Mesothelial cell of epicardium (in vitro differentiated cells): ENCODE measurements at regions not wholly inside any gene's neighbourhood (a gene's known extent, or its start where the extent isn't known, plus 50 kb on each side); places are given as distances from the start of the nearest gene placed in this dataset.

ENCODE experiments used
- DNase-seq, 2 experiments: peaks; one replicate each; pipeline ENCODE4 v3.0.0; 2021; ENCODE audit warnings: low spot score in 2 of 2; ENCODE audit not compliant: unreplicated experiment in 2 of 2
- H3K27ac Mint-ChIP-seq: 2 replicates; pipeline ENCODE4 v1.8.0; 2021; ENCODE audit warnings: mixed read lengths
- H3K27me3 Mint-ChIP-seq: 2 replicates; pipeline ENCODE4 v1.8.0; 2021; ENCODE audit warnings: low read depth, mixed read lengths
- H3K36me3 Mint-ChIP-seq: 2 replicates; pipeline ENCODE4 v1.8.0; 2021; ENCODE audit warnings: mixed read lengths
- H3K4me1 Mint-ChIP-seq: 2 replicates; pipeline ENCODE4 v1.8.0; 2021; ENCODE audit warnings: mixed read lengths
- H3K4me3 Mint-ChIP-seq: 2 replicates; pipeline ENCODE4 v1.8.0; 2021; ENCODE audit warnings: mild to moderate bottlenecking, moderate library complexity, mixed read lengths
- H3K9me3 Mint-ChIP-seq: 2 replicates; pipeline ENCODE4 v1.8.0; 2021; ENCODE audit warnings: mixed read lengths
- CTCF ChIP-seq: fragments of 200-600 bp; sonication (generic); IDR thresholded peaks from one replicate; pipeline ENCODE4 v1.5.0; 2021; ENCODE audit warnings: antibody characterized with exemption; ENCODE audit not compliant: unreplicated experiment

DNA sequence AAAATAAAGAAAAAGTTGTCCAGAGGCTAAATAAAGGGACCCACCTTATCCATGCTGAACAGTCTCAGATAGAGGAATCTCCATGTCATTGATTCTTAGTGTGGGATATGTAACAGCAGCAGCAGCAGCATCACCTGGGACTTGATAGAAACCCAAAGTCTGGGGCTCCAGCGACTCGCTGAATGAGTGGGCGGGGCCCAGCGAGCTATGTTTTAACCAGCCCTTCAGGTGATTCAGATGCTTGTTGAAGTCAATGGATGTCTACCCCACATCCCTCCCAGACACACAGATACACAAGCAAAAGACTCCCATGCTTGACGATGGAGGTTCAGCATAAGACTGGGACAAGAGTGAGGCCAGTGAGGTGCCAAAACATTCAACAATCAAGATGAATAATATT lies 298.6 kb downstream of the UBE3D start:
- no peaks in the 10 kb centered on the region for H3K27me3 Mint-ChIP-seq
- H3K9me3 Mint-ChIP-seq = no peaks in the 10 kb centered on the region
- H3K4me3 Mint-ChIP-seq = no peak overlapping the region

GRCh38 chr6:82767447-82767846 lies 298.2 kb downstream of the UBE3D start:
- Mint-ChIP-seq H3K4me3 (no peak overlapping the region), H3K36me3 (no peaks in the 10 kb centered on the region), H3K4me1 (no peaks in the 10 kb centered on the region), H3K27ac (no peak overlapping the region), H3K9me3 (no peaks in the 10 kb centered on the region), H3K27me3 (no peaks in the 10 kb centered on the region)
- no peak for DNase-seq
- TF ChIP-seq CTCF = no peak

More for the DNA sequence above, 298.6 kb downstream of the UBE3D start:
- Mint-ChIP-seq H3K36me3 (no peaks in the 10 kb centered on the region), H3K27ac (no peak overlapping the region), H3K4me1 (no peaks in the 10 kb centered on the region)
- TF ChIP-seq CTCF = no peak
- no peak for DNase-seq

- no peaks in the 10 kb centered on the region for H3K36me3 Mint-ChIP-seq
- H3K27me3 Mint-ChIP-seq = no peaks in the 10 kb centered on the region
- no peak for TF ChIP-seq CTCF
Observed at GRCh38 chr6:82772851-82773717, 292.6 kb downstream of the UBE3D start.

GRCh38 chr6:82775361-82775760 lies 290.3 kb downstream of the UBE3D start:
- Mint-ChIP-seq H3K4me1 (no peaks in the 10 kb centered on the region), H3K4me3 (no peak overlapping the region), H3K27me3 (no peaks in the 10 kb centered on the region), H3K27ac (no peak overlapping the region), H3K36me3 (no peaks in the 10 kb centered on the region), H3K9me3 (no peaks in the 10 kb centered on the region)
- no peak for DNase-seq
- no peak for TF ChIP-seq CTCF

More at GRCh38 chr6:82772851-82773717, 292.6 kb downstream of the UBE3D start:
- H3K4me3 Mint-ChIP-seq = no peak overlapping the region
- no peaks in the 10 kb centered on the region for H3K9me3 Mint-ChIP-seq
- no peak for DNase-seq
- no peak overlapping the region for H3K27ac Mint-ChIP-seq
- H3K4me1 Mint-ChIP-seq = no peaks in the 10 kb centered on the region

GRCh38 chr6:82775981-82776380 lies 289.7 kb downstream of the UBE3D start:
- DNase-seq = no peak
- no peak overlapping the region for H3K4me3 Mint-ChIP-seq
- H3K27me3 Mint-ChIP-seq = no peaks in the 10 kb centered on the region
- no peaks in the 10 kb centered on the region for H3K9me3 Mint-ChIP-seq
- no peak for TF ChIP-seq CTCF
- H3K4me1 Mint-ChIP-seq = no peaks in the 10 kb centered on the region
- no peak overlapping the region for H3K27ac Mint-ChIP-seq
- no peaks in the 10 kb centered on the region for H3K36me3 Mint-ChIP-seq
